ENCODE measurements at regions not wholly inside any gene's neighbourhood (a gene's known extent, or its start where the extent isn't known, plus 50 kb on each side); places are given as distances from the start of the nearest gene placed in this dataset.

- no peak for TF ChIP-seq CTCF (IDR thresholded peaks at IDR 0.05; ENCODE audit: control insufficient read depth, extremely low read depth, insufficient read depth)
- DNase-seq (ENCODE audit: low read depth), result no peak
- H3K4me3 ChIP-seq (ENCODE audit: low read depth, low read length), result no peak overlapping the region
Measured at GRCh38 chr2:59630789-59631188, 922.7 kb downstream of the BCL11A start.

- TF ChIP-seq CTCF (IDR thresholded peaks at IDR 0.05; ENCODE audit: control insufficient read depth, extremely low read depth, insufficient read depth), result no peak
- DNase-seq (ENCODE audit: low read depth), result no peak
- no peak overlapping the region for H3K4me3 ChIP-seq (ENCODE audit: low read depth, low read length)
Measured at GRCh38 chr2:59627599-59627998, 925.9 kb downstream of the BCL11A start.

GRCh38 chr2:59622599-59623308 is 930.7 kb downstream of the BCL11A start:
- TF ChIP-seq CTCF (IDR thresholded peaks at IDR 0.05; ENCODE audit: control insufficient read depth, extremely low read depth, insufficient read depth), result no peak
- DNase-seq (ENCODE audit: low read depth), result peak; percentile 1
- no peak overlapping the region for H3K4me3 ChIP-seq (ENCODE audit: low read depth, low read length)

- TF ChIP-seq CTCF (IDR thresholded peaks at IDR 0.05; ENCODE audit: control insufficient read depth, extremely low read depth, insufficient read depth), result no peak
Measured at GRCh38 chr2:59604123-59604522, 949.3 kb downstream of the BCL11A start.

GRCh38 chr2:59594671-59595222 is 958.7 kb downstream of the BCL11A start:
- DNase-seq (ENCODE audit: low read depth), result no peak
- no peak overlapping the region for H3K4me3 ChIP-seq (ENCODE audit: low read depth, low read length)
- TF ChIP-seq CTCF (IDR thresholded peaks at IDR 0.05; ENCODE audit: control insufficient read depth, extremely low read depth, insufficient read depth), result no peak

More at GRCh38 chr2:59604123-59604522, 949.3 kb downstream of the BCL11A start:
- DNase-seq (ENCODE audit: low read depth), result no peak
- H3K4me3 ChIP-seq (ENCODE audit: low read depth, low read length), result no peak overlapping the region

GRCh38 chr2:59590798-59591197 is 962.7 kb downstream of the BCL11A start:
- TF ChIP-seq CTCF (IDR thresholded peaks at IDR 0.05; ENCODE audit: control insufficient read depth, extremely low read depth, insufficient read depth), result no peak
- DNase-seq (ENCODE audit: low read depth), result no peak

GRCh38 chr2:59589881-59590280 is 963.6 kb downstream of the BCL11A start:
- H3K4me3 ChIP-seq (ENCODE audit: low read depth, low read length), result no peak overlapping the region
- DNase-seq (ENCODE audit: low read depth), result no peak
- TF ChIP-seq CTCF (IDR thresholded peaks at IDR 0.05; ENCODE audit: control insufficient read depth, extremely low read depth, insufficient read depth), result no peak

More at GRCh38 chr2:59590798-59591197, 962.7 kb downstream of the BCL11A start:
- no peak overlapping the region for H3K4me3 ChIP-seq (ENCODE audit: low read depth, low read length)
